ENCODE measurements at regions not wholly inside any gene's neighbourhood (a gene's known extent, or its start where the extent isn't known, plus 50 kb on each side); places are given as distances from the start of the nearest gene placed in this dataset.

GRCh38 chr6:110544472-110544871 lies 68.1 kb upstream of the SLC22A16 start:
- 67% methylated on average over 1 of the region's 5 CpGs; no CpG with 5 or more reads in 1 of the 2 experiments for WGBS, 2 experiments (ENCODE audit: extremely low coverage in 2 of 2, insufficient read length in 1 of 2)
- ATAC-seq (ENCODE audit: low read depth) (no peak), DNase-seq (no peak)
- H3K4me1 ChIP-seq (ENCODE audit: control insufficient read depth, insufficient read depth, low read length) = peaks cover 12% of the 10 kb centered on the region
- H3K4me2 ChIP-seq (ENCODE audit: low read depth, low read length) = no peak overlapping the region
- no peaks in the 10 kb centered on the region for H4K20me1 ChIP-seq (ENCODE audit: insufficient read depth, low read length)
- TF ChIP-seq RFX5 (IDR thresholded peaks at IDR 0.05; ENCODE audit: low read depth, low read length) (no peak), ELK1 (IDR thresholded peaks at IDR 0.05; ENCODE audit: borderline replicate concordance, low read depth, low read length) (no peak), RCOR1 (IDR thresholded peaks at IDR 0.05; ENCODE audit: insufficient replicate concordance, low read length) (no peak), CHD1 (IDR thresholded peaks at IDR 0.05; ENCODE audit: low read depth, low read length) (no peak), MAFK (IDR thresholded peaks at IDR 0.05; ENCODE audit: low read depth, low read length) (no peak)
- no peaks in the 10 kb centered on the region for H3K36me3 ChIP-seq (ENCODE audit: control insufficient read depth, insufficient read depth, low read length)
- ChIA-PET CTCF (no interaction called here), POLR2A (ENCODE audit: unreplicated experiment) (no interaction called here)
- no peak overlapping the region for H2BK20ac ChIP-seq (ENCODE audit: low read depth, low read length)
- peaks cover 5% of the 10 kb centered on the region for H3K9me3 ChIP-seq (ENCODE audit: control insufficient read depth, insufficient read depth, low read length)
- peaks cover 0 to 7% of the 10 kb centered on the region in 2 experiments; a peak in 1 of 4 replicates for H3K79me1 ChIP-seq (ENCODE audit: low read depth in 1 of 2, low read length in 2 of 2)
- in situ Hi-C loops (cut with MboI; ENCODE audit: low sequenced_read_pairs) = loop anchor here (25.0 kb wide), 1 partner anchor 668 kb away; no protein-coding TSS in a partner anchor
- BruUV-seq (replicated peaks) = no TSS peak
- peak overlapping the region; percentile 31; the same call in 1 of the 3 replicates for H2BK15ac ChIP-seq (ENCODE audit: low read depth, low read length)
- no peak overlapping the region for H3K14ac ChIP-seq (replicated peaks; ENCODE audit: low read depth, low read length)
- dilution Hi-C loops (cut with HindIII; ENCODE audit: low sequenced_read_pairs, unreplicated experiment) = no loop called here
- H4K5ac ChIP-seq (ENCODE audit: low read depth, low read length) = no peak overlapping the region
- peak overlapping the region; percentile 27; the same call in 1 of the 2 replicates for H2BK120ac ChIP-seq (ENCODE audit: low read depth, low read length)
- peak overlapping the region; percentile 24 for H2AFZ ChIP-seq (replicated peaks; ENCODE audit: low read length, poor library complexity)
- no peak overlapping the region for H3K9ac ChIP-seq (ENCODE audit: low read depth, low read length)
- peaks cover 15% of the 10 kb centered on the region for H3K9me1 ChIP-seq (ENCODE audit: insufficient read depth, low read length)
- H4K8ac ChIP-seq (ENCODE audit: low read depth in 2 of 2, low read length in 2 of 2) = no peak overlapping the region; a peak in 1 of 4 replicates
- H3K27ac ChIP-seq (ENCODE audit: insufficient read depth, low read length) = no peak overlapping the region
- H3K4ac ChIP-seq (ENCODE audit: low read depth, low read length) = peak overlapping the region; percentile 29
- H3K4me3 ChIP-seq (ENCODE audit: insufficient read depth, low read depth, low read length) = no peak overlapping the region
- no peak overlapping the region for H3K18ac ChIP-seq (ENCODE audit: low read depth, low read length)
- H3K27me3 ChIP-seq (ENCODE audit: control insufficient read depth, insufficient read depth, low read length) = no peaks in the 10 kb centered on the region
- no peak overlapping the region for H2BK5ac ChIP-seq (ENCODE audit: low read depth, low read length, poor library complexity, severe bottlenecking)
- intact Hi-C loops (cut with micrococcal nuclease) = no loop called here
- no peak overlapping the region for H4K91ac ChIP-seq (ENCODE audit: insufficient read depth, low read depth, low read length)
- H2AK9ac ChIP-seq (replicated peaks; ENCODE audit: low read depth, low read length, poor library complexity) = peak overlapping the region; percentile 35
- H3K56ac ChIP-seq (ENCODE audit: extremely low read depth, insufficient read depth, low read length) = no peak overlapping the region
- H3K23ac ChIP-seq (ENCODE audit: low read depth, low read length) = no peak overlapping the region
- peak overlapping the region; percentile 52; the same call in 1 of the 2 replicates for H2AK5ac ChIP-seq (ENCODE audit: low read depth, low read length)
